Dedifferentiated amniotic fluid mesenchymal stem cell (primary cell): ENCODE measurements at regions not wholly inside any gene's neighbourhood (a gene's known extent, or its start where the extent isn't known, plus 50 kb on each side); places are given as distances from the start of the nearest gene placed in this dataset.

ENCODE experiments used
- DNase-seq: peaks from one replicate; pipeline ENCODE4 v3.0.0-alpha.2; 2016; ENCODE audit errors: extremely low spot score

GRCh38 chr2:239716009-239716408, 309.1 kb downstream of the NDUFA10 start:
- DNase-seq = no peak

- DNase-seq = no peak
Measured at GRCh38 chr2:239715606-239716005, 309.5 kb downstream of the NDUFA10 start.

- no peak for DNase-seq
Measured at GRCh38 chr2:239715202-239715601, 309.9 kb downstream of the NDUFA10 start.

GRCh38 chr2:239714116-239714515, 311.0 kb downstream of the NDUFA10 start:
- no peak for DNase-seq

GRCh38 chr2:239712755-239713154, 311.9 kb upstream of the HDAC4 start:
- no peak for DNase-seq

GRCh38 chr2:239711911-239712570, 311.2 kb upstream of the HDAC4 start:
- DNase-seq = no peak

- no peak for DNase-seq
Measured at GRCh38 chr2:239710953-239711861, 310.4 kb upstream of the HDAC4 start.

GRCh38 chr2:239706367-239706766, 305.5 kb upstream of the HDAC4 start:
- DNase-seq = no peak

GRCh38 chr2:239704737-239705136, 303.9 kb upstream of the HDAC4 start:
- no peak for DNase-seq

GRCh38 chr2:239703834-239704233, 303.0 kb upstream of the HDAC4 start:
- no peak for DNase-seq

GRCh38 chr2:239700686-239701345, 300.0 kb upstream of the HDAC4 start:
- no peak for DNase-seq

- no peak for DNase-seq
Measured at GRCh38 chr2:239697399-239698164, 296.8 kb upstream of the HDAC4 start.

- no peak for DNase-seq
Measured at GRCh38 chr2:239696559-239697207, 295.9 kb upstream of the HDAC4 start.

GRCh38 chr2:239695728-239696240, 295.0 kb upstream of the HDAC4 start:
- DNase-seq = no peak

- no peak for DNase-seq
Measured at GRCh38 chr2:239695106-239695727, 294.4 kb upstream of the HDAC4 start.

- no peak for DNase-seq
Measured at GRCh38 chr2:239694487-239694886, 293.7 kb upstream of the HDAC4 start.

- no peak for DNase-seq
Measured at GRCh38 chr2:239693761-239694415, 293.1 kb upstream of the HDAC4 start.

GRCh38 chr2:239693330-239693729, 292.5 kb upstream of the HDAC4 start:
- no peak for DNase-seq

- no peak for DNase-seq
Measured at GRCh38 chr2:239692919-239693318, 292.1 kb upstream of the HDAC4 start.

GRCh38 chr2:239692362-239692851, 291.6 kb upstream of the HDAC4 start:
- no peak for DNase-seq
